CD4-positive, alpha-beta memory T cell (primary cell): ENCODE measurements at regions not wholly inside any gene's neighbourhood (a gene's known extent, or its start where the extent isn't known, plus 50 kb on each side); places are given as distances from the start of the nearest gene placed in this dataset.

Source experiments
- CTCF ChIA-PET: fragments of 350-600 bp; sonication (Branson Sonifier 250); formaldehyde crosslinking; loops from one replicate; lab custom pipeline; 2021; ENCODE audit warnings: inconsistent platforms; ENCODE audit not compliant: partially characterized antibody; lab: Charles Lee
- POLR2A ChIA-PET: fragments of 350-600 bp; sonication (Branson Sonifier 250); formaldehyde crosslinking; loops from one replicate; lab custom pipeline; 2021; ENCODE audit not compliant: partially characterized antibody; lab: Charles Lee
- DNase-seq, 5 donors: peaks; one replicate each; pipeline versions ENCODE4 v3.0.0 to v3.0.0-alpha.2; 2020 to 2022; ENCODE audit warnings: mixed read lengths in 1 of 5
- H3K27ac ChIP-seq: one replicate; pipeline ENCODE4 v1.7.0; 2013; ENCODE audit warnings: low read depth, low read length
- H3K27me3 ChIP-seq: 2 replicates; pipeline ENCODE4 v1.7.0; 2013; ENCODE audit warnings: mild to moderate bottlenecking, low read length, moderate library complexity; ENCODE audit not compliant: insufficient read depth
- H3K36me3 ChIP-seq: 2 replicates; pipeline ENCODE4 v1.7.0; 2013; ENCODE audit warnings: mild to moderate bottlenecking, low read length, moderate library complexity; ENCODE audit not compliant: insufficient read depth
- H3K4me1 ChIP-seq: 2 replicates; pipeline ENCODE4 v1.7.0; 2013; ENCODE audit warnings: mild to moderate bottlenecking, low read length, moderate library complexity; ENCODE audit not compliant: insufficient read depth
- H3K4me3 ChIP-seq, 2 donors: one replicate each; pipeline ENCODE4 v1.7.0; 2013; ENCODE audit warnings: low read length in 2 of 2, mild to moderate bottlenecking in 1 of 2
- H3K9me3 ChIP-seq, 2 donors: one replicate each; pipeline ENCODE4 v1.7.0; 2013; ENCODE audit warnings: low read length in 2 of 2, control low read depth in 1 of 2; ENCODE audit not compliant: control insufficient read depth in 1 of 2
- H3K27ac Mint-ChIP-seq, 7 donors: one replicate each; pipeline ENCODE4 v1.8.0; 2020 to 2021; ENCODE audit warnings: mixed read lengths in 7 of 7, mild to moderate bottlenecking in 6 of 7, inconsistent platforms in 3 of 7, moderate library complexity in 3 of 7
- H3K27me3 Mint-ChIP-seq, 2 donors: one replicate each; pipeline ENCODE4 v1.8.0; 2020 to 2021; ENCODE audit warnings: mixed read lengths in 2 of 2
- H3K36me3 Mint-ChIP-seq, 2 donors: one replicate each; pipeline ENCODE4 v1.8.0; 2020 to 2021; ENCODE audit warnings: mixed read lengths in 2 of 2, inconsistent platforms in 1 of 2, mild to moderate bottlenecking in 1 of 2
- H3K4me1 Mint-ChIP-seq, 4 donors: one replicate each; pipeline ENCODE4 v1.8.0; 2020 to 2021; ENCODE audit warnings: mixed read lengths in 4 of 4, mild to moderate bottlenecking in 1 of 4
- H3K4me3 Mint-ChIP-seq, 8 donors: one replicate each; pipeline ENCODE4 v1.8.0; 2020 to 2021; ENCODE audit warnings: mixed read lengths in 8 of 8, mild to moderate bottlenecking in 7 of 8, moderate library complexity in 6 of 8, inconsistent platforms in 3 of 8
- H3K9me3 Mint-ChIP-seq, 8 donors: one replicate each; pipeline ENCODE4 v1.8.0; 2020 to 2021; ENCODE audit warnings: mixed read lengths in 8 of 8, mild to moderate bottlenecking in 5 of 8, inconsistent platforms in 3 of 8, moderate library complexity in 1 of 8
- intact Hi-C: fragments of 100-400 bp; cut with micrococcal nuclease; formaldehyde crosslinking; loops from one replicate; pipeline ENCODE4 v1.15.1; 2023

GRCh38 chr6:126252154-126252553 lies 87.8 kb upstream of the CENPW start:
- Mint-ChIP-seq H3K36me3 (peaks cover 0 to 2% of the 10 kb centered on the region in 2 donors), H3K27me3 (no peaks in the 10 kb centered on the region), H3K4me1 (no peaks in the 10 kb centered on the region), H3K27ac (no peak overlapping the region), H3K9me3 (peaks cover 0 to 5% (median 2%) of the 10 kb centered on the region in 8 donors), H3K4me3 (no peak overlapping the region)
- no peak for DNase-seq
- H3K27ac ChIP-seq, result no peak overlapping the region
- no peaks in the 10 kb centered on the region for H3K9me3 ChIP-seq
- ChIA-PET CTCF (no interaction called here), POLR2A (no interaction called here)
- intact Hi-C loops, result no loop called here
- H3K4me3 ChIP-seq, result no peak overlapping the region
- no peaks in the 10 kb centered on the region for H3K4me1 ChIP-seq
- H3K27me3 ChIP-seq, result no peaks in the 10 kb centered on the region
- H3K36me3 ChIP-seq, result no peaks in the 10 kb centered on the region

- Mint-ChIP-seq H3K27me3 (no peaks in the 10 kb centered on the region), H3K36me3 (peaks cover 0 to 3% of the 10 kb centered on the region in 2 donors), H3K4me3 (no peak overlapping the region), H3K27ac (no peak overlapping the region), H3K4me1 (no peaks in the 10 kb centered on the region), H3K9me3 (peaks cover under 1 to 12% (median 5%) of the 10 kb centered on the region in 8 donors)
- H3K9me3 ChIP-seq, result no peaks in the 10 kb centered on the region
- H3K4me1 ChIP-seq, result no peaks in the 10 kb centered on the region
- intact Hi-C loops, result no loop called here
- ChIA-PET POLR2A (no interaction called here), CTCF (no interaction called here)
- no peak for DNase-seq
- H3K4me3 ChIP-seq, result no peak overlapping the region
- no peaks in the 10 kb centered on the region for H3K36me3 ChIP-seq
- H3K27me3 ChIP-seq, result no peaks in the 10 kb centered on the region
- no peak overlapping the region for H3K27ac ChIP-seq
Measured at GRCh38 chr6:126253431-126253830, 86.5 kb upstream of the CENPW start.

- ChIA-PET POLR2A (no interaction called here), CTCF (no interaction called here)
- Mint-ChIP-seq H3K4me1 (no peaks in the 10 kb centered on the region), H3K4me3 (no peak overlapping the region), H3K9me3 (peaks cover 5 to 50% (median 36%) of the 10 kb centered on the region in 8 donors), H3K36me3 (peaks cover 3 to 14% of the 10 kb centered on the region in 2 donors), H3K27me3 (no peaks in the 10 kb centered on the region), H3K27ac (no peak overlapping the region)
- intact Hi-C loops, result no loop called here
- H3K36me3 ChIP-seq, result no peaks in the 10 kb centered on the region
- H3K27ac ChIP-seq, result no peak overlapping the region
- H3K4me1 ChIP-seq, result no peaks in the 10 kb centered on the region
- H3K27me3 ChIP-seq, result no peaks in the 10 kb centered on the region
- H3K9me3 ChIP-seq, result peaks cover 0 to 7% of the 10 kb centered on the region in 2 donors
- no peak overlapping the region for H3K4me3 ChIP-seq
- no peak for DNase-seq
Measured at GRCh38 chr6:126258150-126258549, 81.8 kb upstream of the CENPW start.

GRCh38 chr6:126261792-126262421 lies 78.0 kb upstream of the CENPW start:
- no peak overlapping the region for H3K4me3 ChIP-seq
- no peaks in the 10 kb centered on the region for H3K27me3 Mint-ChIP-seq
- POLR2A ChIA-PET, result no interaction called here
- intact Hi-C loops, result no loop called here
- H3K36me3 ChIP-seq, result no peaks in the 10 kb centered on the region
- CTCF ChIA-PET, result interaction anchor here (0.8 kb wide), 1 partner anchor 16 kb away, joined by 4 read pairs; no protein-coding TSS in a partner anchor
- peaks cover 4% of the 10 kb centered on the region for H3K27me3 ChIP-seq
- no peak overlapping the region for H3K27ac ChIP-seq
- no peak for DNase-seq
- no peaks in the 10 kb centered on the region for H3K4me1 ChIP-seq
- H3K36me3 Mint-ChIP-seq, result peaks cover 3 to 14% of the 10 kb centered on the region in 2 donors
- H3K9me3 Mint-ChIP-seq, result peaks cover 3 to 47% (median 35%) of the 10 kb centered on the region in 8 donors
- H3K27ac Mint-ChIP-seq, result no peak overlapping the region
- no peak overlapping the region for H3K4me3 Mint-ChIP-seq
- peaks cover 0 to 7% of the 10 kb centered on the region in 2 donors for H3K9me3 ChIP-seq
- no peaks in the 10 kb centered on the region for H3K4me1 Mint-ChIP-seq

GRCh38 chr6:126264265-126264664 lies 75.7 kb upstream of the CENPW start:
- Mint-ChIP-seq H3K4me1 (no peaks in the 10 kb centered on the region), H3K27ac (no peak overlapping the region), H3K4me3 (no peak overlapping the region), H3K27me3 (peaks cover 0 to 2% of the 10 kb centered on the region in 2 donors), H3K9me3 (peaks cover 3 to 37% (median 28%) of the 10 kb centered on the region in 8 donors), H3K36me3 (peaks cover 3 to 15% of the 10 kb centered on the region in 2 donors)
- Histone ChIP-seq H3K4me3 (no peak overlapping the region), H3K4me1 (no peaks in the 10 kb centered on the region), H3K9me3 (peaks cover 0 to 7% of the 10 kb centered on the region in 2 donors), H3K27ac (no peak overlapping the region), H3K27me3 (peaks cover 4% of the 10 kb centered on the region), H3K36me3 (no peaks in the 10 kb centered on the region)
- intact Hi-C loops, result no loop called here
- ChIA-PET CTCF (no interaction called here), POLR2A (no interaction called here)
- DNase-seq, result no peak

GRCh38 chr6:126266664-126267063 lies 73.3 kb upstream of the CENPW start:
- Histone ChIP-seq H3K27ac (no peak overlapping the region), H3K27me3 (peaks cover 4% of the 10 kb centered on the region), H3K9me3 (peaks cover 0 to 1% of the 10 kb centered on the region in 2 donors), H3K4me1 (no peaks in the 10 kb centered on the region), H3K4me3 (no peak overlapping the region), H3K36me3 (no peaks in the 10 kb centered on the region)
- peaks cover 0 to 2% of the 10 kb centered on the region in 2 donors for H3K27me3 Mint-ChIP-seq
- H3K27ac Mint-ChIP-seq, result no peak overlapping the region
- intact Hi-C loops, result no loop called here
- DNase-seq, result no peak
- H3K9me3 Mint-ChIP-seq, result peaks cover 0 to 13% (median 5%) of the 10 kb centered on the region in 8 donors
- ChIA-PET CTCF (no interaction called here), POLR2A (no interaction called here)
- no peaks in the 10 kb centered on the region for H3K4me1 Mint-ChIP-seq
- H3K36me3 Mint-ChIP-seq, result peaks cover 0 to 4% of the 10 kb centered on the region in 2 donors
- no peak overlapping the region for H3K4me3 Mint-ChIP-seq

- H3K27ac Mint-ChIP-seq, result no peak overlapping the region
- peaks cover 0 to 2% of the 10 kb centered on the region in 2 donors for H3K27me3 Mint-ChIP-seq
- Histone ChIP-seq H3K36me3 (no peaks in the 10 kb centered on the region), H3K9me3 (no peaks in the 10 kb centered on the region), H3K4me3 (no peak overlapping the region), H3K4me1 (no peaks in the 10 kb centered on the region), H3K27ac (no peak overlapping the region), H3K27me3 (peaks cover 4% of the 10 kb centered on the region)
- ChIA-PET POLR2A (no interaction called here), CTCF (no interaction called here)
- H3K36me3 Mint-ChIP-seq, result peaks cover 0 to 4% of the 10 kb centered on the region in 2 donors
- DNase-seq, result no peak
- H3K9me3 Mint-ChIP-seq, result peaks cover 0 to 6% (median 0%) of the 10 kb centered on the region in 8 donors
- no peaks in the 10 kb centered on the region for H3K4me1 Mint-ChIP-seq
- intact Hi-C loops, result no loop called here
- H3K4me3 Mint-ChIP-seq, result no peak overlapping the region
Measured at GRCh38 chr6:126267626-126268025, 72.3 kb upstream of the CENPW start.
